AG08396 (cell line): ENCODE measurements at regions not wholly inside any gene's neighbourhood (a gene's known extent, or its start where the extent isn't known, plus 50 kb on each side); places are given as distances from the start of the nearest gene placed in this dataset.
"Not testable (repeated sequence)": the region's sequence is repeated elsewhere in the genome, so short reads cannot be mapped to it uniquely, and the experiment has no call there.

Experiments used
- DNase-seq: peaks from one replicate; pipeline ENCODE4 v3.0.0; 2012; ENCODE audit warnings: low spot score, mixed read lengths

DNA sequence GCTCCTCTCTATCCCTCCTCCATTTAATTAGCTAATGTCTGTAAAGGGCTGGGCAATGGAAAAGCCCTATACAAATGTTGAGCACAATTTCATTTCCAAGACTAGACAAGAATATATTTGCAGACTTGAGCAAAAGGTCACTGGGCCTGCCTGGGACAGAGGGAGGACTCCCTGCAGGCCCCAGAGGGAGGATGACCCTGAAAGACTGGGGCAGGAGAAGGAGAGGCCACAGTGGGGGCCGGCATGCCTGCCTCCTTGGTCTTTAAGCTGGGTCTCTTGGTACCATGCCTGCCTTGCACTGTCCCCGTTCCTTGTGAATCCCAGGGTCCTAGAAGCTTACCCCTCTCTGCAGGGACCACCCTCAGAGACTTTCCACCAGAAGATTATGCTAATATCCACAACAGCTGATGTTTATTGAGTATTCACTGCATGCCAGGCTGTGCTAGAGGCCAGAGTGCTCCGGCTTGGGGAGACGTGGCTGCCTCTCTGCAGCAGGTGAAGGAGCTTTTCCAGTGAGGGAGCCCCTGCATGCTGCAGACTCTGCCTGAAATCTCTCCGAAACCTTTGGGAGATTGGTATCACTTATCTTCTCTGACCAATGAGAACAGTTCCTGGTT, 72.7 kb upstream of the HSPA9 start:
- no peak for DNase-seq

DNA sequence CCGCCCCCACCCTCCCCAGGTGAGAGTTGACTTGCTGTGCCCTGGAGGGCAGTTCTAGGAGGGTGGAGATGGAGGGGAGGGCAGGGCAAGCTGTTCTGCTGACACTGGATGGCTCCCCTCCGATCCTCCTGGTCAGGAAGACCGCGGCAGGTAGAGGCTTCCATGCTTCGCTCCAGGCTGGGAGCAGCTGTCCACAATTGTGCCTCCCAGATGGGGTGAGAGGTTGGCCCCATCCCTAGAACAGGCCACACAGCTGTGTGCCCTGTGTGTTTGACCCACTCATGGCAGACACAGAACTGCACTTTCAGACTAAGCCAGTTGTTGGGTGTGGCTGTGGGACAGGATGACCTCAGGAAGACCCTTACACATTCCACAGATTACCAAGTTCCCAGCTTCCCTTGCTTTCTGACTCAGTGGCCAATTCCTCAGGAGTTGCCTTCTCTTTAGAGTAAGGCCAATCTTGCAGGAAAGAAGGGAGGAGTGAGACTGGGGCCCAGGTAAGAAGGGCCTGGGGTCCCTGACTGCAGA, 72.1 kb upstream of the HSPA9 start:
- no peak for DNase-seq

DNA sequence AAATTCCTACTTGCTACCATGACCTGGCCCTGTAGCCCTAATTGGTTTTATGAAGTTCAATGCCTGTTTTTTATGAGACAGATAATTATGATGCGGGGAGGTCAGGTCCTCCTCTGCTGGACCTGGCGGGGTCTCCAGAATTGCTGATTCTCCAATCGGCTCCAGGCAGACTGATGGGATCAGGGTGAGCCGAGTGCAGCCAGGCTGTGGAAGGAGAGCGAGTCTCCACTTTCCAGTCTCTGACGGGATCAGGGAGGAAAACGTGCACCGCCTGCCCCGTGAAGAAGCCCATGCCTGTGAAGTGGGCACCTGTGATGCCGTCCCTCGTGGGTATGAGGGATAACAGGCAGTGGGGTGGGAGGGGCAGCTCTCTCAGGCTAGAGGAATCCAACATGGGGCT, 71.5 kb upstream of the HSPA9 start:
- no peak for DNase-seq

DNA sequence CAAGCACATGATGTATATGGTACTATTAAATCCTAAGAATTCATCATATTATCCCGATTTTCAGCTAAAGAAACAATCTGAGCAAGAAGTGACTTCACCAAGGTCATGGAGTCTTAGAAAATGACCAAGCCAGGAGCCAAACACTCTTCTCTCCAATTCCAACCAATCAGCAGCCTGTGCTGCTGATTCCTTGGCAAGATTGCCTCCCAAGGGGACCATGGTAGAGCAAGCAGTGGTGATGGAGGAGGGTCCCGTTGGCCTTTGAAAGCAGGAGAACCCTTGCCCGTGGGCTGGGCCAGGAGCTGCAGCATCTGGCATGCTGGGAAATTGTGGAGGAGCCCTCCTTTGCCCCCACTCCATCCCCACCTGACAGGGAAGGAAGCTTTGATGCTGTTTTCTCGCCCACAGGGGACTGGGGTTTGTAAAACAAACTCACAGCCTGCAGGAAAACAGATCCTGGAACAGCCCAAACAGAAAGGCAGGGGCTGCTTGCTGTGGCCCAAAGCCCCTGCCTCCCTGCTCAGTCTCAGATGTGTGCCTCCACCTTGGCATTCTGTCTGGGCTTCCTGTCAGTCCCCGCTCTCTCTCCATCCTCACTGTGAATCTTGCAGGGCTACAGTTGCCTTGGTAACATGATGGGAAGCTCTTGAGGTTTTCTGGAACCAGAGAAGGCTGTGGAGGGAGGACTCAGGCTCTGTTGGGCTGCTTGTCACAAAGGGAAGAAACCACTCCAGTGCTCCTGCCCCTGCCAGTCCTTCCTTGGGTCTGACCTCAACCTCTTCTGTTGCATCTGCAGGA, 70.8 kb upstream of the HSPA9 start:
- no peak for DNase-seq

DNA sequence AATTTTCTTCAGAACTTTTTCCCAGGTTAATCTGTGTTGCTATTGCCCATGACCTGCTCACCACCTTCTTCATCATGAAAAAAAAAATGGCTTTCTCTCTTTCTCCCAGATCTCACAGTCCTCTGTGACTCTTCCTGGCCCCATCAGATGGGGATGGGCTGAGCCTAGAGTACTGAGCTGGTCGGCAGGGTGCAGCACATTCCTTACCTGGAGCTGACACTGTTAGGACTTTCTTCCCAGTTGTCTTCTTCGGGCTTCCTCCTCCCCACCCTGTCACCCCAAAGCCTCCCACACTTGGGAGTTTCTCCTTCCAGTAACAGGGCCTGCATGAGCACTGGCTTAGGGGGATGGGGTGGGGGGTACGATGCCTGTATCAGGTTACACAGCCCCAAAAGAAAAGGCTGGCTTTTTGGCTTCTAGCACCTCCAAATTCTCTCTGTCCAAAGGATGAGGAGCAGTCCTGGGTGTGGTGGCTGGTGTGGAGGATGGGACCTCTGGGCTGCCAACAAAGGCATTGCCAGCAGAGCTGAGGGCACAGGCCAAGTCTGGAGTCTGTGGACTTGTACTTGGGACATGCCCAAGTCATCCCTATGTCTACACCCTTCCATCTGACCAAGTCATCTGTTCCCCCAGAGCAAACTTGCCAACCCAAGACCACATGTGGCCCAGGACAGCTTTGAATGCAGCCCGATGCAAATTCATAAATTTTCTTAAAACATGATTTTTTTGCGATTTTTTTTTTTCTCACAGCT, 68.0 kb upstream of the HSPA9 start:
- DNase-seq = no peak

DNA sequence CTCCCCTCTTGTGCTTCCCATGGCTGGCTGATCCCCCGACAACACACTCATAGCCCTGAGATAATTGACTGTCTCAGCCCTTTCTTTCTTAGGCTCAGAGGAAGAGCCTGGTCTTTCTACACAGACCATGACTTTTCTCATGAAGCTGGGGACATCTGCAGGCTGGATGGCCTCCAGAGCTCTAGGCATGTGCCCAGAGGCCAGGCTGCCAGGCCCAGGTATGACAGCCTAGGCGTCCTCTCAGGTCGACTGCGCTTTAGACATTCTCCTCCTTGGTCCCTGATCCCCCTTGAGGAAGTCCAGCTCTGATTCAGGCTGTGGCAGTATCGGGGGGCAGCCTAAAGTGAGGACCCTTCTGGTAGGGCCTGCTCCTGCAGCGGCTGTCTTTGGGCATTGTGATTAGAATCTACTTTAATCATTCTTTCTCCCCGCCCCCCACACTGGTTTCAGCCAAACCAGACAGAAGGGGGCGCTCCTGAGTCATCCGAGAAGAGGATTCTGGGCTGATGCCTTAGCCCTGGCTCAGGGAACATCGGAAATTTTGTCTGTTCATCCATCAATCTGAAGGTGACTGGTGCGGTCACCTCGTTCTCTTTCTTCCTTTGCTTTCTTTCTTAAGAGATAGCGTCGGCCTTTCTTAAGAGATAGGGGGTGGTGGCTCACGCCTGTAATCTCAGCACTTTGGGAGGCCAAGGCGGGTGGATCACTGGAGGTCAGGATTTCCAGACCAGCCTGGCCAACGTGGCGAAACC, 66.5 kb upstream of the HSPA9 start:
- peak; percentile 70 for DNase-seq

DNA sequence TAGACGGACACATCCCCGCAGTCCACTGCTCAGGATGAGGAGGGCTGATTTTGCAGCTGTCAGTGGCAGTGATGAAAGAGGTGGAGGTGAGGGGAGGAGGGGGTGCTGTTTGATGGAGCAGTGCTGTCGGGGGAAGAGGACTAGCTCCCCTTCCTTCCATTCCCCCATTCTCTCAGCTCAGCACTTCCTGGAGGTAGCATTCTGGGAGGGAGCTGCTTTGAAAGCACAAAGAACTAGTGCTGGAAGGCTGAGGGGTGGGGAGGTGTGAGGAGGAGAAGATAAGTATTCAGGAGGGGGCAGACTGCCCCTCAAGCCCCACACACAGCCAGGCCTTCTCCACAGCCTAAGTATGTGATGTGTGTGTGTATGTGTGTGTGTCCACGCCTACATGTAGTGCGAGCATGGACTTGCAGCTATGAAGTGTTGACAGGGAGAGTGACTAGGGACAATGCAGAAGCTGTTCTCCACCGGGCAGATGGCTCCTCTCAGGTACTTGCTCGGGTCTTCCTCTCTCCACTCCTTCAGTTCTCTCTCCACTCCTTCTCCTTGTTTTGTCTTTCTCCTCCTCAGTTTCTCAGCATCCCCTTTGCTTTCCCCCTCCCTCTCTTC, 65.5 kb upstream of the HSPA9 start:
- DNase-seq = no peak

DNA sequence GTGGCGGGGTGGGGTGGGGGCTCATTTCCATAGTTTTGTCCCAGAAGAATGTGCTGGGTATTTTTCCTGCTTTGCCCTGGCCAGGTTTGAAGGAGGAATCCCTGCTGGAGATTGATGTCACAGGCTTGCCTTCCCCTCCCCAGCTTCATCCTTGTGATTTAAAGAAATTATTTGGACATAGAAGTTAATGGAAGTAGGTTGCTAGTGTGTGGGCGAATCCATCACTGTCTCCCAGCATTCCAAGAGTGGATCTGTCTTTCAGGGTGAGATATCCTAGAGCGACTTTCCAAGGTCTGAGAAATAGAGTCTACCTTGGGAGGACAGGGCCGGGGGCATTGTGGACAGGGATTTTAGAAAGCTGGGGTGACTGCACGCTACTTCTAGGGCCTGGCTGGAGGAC, 64.9 kb upstream of the HSPA9 start:
- no peak for DNase-seq

DNA sequence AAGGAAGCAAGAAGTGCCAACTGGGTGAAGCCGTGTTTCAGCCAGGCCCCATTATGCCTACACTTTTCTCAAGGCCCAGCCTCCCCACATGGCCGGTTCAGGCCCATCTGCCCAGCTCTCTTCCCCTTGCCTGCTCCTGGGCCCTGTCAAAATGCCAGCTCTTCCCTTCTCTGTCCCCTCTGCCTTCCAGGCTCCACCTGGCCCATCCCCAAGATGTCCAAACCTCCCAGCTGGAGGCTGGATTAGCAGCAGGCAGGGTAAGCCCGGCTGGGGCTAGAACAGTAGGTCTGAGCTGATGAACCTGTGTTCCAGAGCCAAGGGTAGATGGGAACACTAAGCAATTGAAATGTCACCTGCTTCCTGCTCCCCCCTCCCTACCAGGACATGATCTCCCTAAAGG, 64.1 kb upstream of the HSPA9 start:
- DNase-seq = no peak

DNA sequence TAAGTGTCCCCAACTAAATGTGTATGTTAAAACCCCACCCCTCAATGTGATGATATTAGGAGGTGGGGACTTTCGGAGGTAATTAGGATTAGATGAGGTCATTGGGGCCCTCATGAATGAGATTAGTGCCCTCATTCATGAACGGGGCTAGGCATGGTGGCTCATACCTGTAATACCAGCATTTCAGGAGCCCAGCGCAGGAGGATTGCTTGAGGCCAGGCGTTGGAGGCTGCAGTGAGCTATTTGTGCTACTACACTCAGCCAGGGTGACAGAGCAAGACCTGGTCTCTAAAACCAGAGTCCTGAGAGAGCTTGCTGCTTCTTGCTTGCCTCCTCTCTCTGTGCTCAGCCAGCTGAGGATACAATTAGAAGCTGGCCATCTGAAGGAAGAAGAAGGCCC, 62.1 kb upstream of the HSPA9 start:
- DNase-seq = no peak

DNA sequence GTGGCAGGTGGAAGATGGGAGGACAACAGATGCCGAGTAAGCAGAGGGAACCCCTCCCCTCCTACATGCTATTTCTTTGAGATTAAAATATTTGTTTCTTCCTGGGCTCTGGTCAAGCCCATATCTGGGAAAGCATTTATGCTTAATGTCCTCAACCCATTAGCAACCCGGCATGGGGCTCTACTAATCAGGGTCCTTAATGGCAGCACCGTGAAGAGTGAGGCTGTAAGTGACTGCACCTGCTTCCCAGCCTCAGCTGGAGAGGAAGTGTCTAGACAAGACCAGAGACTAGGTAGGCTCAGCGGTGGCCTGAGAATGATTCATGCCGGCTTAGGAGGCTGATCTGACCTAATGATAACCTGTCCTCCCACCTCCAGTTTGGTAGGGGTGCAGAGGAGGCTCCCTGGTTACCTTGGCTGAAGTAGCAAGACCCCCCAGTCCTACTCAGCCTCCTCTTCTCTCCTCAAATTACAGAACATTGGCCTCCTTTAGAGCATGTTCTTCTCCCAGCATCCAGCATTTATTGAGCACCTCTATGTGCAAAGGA, 61.3 kb upstream of the HSPA9 start:
- no peak for DNase-seq

DNA sequence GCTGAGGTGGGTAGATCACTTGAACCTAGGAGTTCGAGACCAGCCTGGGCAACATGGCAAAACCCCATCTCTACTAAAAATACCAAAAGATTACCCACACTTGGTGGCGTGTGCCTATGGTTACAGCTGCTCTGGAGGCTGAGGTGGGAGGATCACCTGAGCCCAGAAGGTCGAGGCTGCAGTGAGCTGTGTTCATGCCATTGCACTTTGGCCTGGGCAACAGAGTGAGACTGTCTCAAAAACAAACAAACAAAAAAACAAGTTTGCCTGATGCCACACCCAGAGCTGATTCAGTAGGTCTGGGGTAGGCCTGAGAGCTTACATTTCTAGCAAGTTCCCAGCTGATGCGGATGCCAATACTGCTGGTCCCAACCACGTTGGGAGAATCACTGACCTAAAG, 60.5 kb upstream of the HSPA9 start:
- DNase-seq = no peak

DNA sequence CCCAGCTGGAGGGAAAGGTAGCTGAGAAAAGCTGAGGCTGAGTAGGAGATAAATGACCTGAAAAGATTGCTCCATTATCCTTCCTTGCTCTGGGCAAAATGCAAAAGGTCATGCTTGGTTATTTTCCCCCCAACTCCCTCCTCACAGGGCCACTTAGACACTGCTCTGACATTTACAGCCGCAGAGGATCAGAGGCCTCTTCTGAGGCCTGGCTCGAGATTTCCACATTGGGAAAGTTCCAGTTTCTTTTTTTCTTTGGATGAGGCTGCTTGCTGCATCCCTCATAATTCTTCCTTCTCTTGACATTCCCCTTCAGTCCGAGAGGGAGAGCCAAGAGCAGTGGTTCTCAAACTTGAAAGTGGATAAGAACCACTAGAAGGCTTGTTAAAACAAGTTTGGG, 60.1 kb upstream of the HSPA9 start:
- no peak for DNase-seq

DNA sequence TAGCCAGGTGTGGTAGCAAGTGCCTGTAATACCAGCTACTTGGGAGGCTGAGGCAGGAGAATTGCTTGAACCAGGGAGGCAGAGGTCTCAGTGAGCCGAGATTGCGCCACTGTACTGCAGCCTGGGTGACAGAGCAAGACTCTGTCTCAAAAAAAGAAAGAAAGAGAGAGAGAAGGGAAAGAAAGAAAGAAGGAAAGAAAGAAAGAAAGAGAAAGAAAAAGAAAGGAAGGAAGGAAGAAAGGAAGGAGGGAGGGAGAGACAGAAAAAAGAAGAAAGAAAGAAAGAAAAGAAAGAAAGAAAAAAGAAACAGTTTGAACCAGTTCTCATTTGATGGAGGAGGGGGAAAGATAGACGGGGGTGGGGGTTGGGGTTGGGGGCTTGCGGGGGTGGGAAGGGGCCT, 59.6 kb upstream of the HSPA9 start:
- DNase-seq = not testable (repeated sequence)

DNA sequence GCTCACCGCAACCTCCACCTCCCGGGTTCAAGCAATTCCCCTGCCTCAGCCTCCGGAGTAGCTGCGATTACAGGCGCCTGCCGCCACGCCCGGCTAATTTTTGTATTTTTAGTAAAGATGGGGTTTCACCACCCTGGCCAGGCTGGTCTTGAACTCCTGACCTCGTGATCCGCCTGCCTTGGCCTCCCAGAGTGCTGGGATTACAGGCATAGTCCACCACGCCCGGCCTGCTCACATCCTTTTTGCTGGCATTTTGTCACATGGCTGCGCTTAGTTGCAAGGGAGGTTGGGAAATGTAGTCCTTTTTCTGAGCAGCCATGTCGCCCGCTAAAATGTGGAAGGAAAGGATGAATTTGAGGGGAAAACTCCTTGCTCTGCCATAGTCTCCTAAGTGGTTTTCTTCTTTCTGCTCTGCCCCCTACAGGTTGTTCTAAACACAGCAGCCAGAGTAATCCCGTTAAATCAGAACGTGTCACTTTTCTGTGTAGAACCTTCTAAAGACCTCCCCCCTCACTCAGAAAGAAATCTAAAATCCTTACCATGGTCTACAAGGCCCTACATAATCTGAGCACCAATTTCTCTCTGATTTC, 57.8 kb upstream of the HSPA9 start:
- peak; percentile 56 for DNase-seq

DNA sequence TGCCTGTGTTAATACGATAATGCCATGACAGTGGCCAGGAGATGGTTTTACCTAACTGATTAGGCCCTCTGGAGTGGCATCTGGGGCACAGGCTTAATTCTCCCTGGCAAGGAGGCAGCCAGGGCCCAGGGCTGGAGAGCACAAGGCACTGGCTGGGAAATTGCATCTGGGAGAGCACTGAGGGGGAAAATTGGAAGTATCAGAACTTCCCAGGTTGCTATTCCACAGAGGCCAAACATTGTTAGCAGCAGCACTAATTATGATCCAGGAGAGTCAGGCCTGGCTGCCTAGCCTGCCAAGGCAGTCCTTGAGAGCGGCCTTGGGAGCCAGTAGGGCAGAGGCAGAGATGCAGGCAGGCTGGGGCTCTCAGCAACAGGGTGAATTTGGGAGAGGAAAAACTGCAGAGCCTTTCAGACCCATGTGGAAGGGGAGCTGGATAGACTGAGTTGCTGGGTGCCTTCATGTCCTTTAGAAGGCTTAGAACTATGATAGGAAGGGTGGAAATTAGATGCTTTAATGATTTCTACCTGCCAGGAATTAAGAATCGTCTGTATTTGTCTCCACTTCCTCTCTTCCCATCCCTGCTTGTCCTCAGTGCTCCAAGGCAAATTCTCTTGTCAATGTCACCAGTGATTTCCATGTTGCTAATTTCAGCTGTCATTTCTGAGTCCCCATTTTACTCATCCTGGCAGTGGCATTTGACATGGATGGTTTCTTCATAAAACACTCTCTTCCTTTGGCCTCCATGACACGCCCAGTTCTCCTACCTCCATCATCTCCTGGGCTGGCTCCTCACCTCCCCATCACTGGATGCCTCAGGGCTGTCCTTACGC, 56.1 kb upstream of the HSPA9 start:
- no peak for DNase-seq

DNA sequence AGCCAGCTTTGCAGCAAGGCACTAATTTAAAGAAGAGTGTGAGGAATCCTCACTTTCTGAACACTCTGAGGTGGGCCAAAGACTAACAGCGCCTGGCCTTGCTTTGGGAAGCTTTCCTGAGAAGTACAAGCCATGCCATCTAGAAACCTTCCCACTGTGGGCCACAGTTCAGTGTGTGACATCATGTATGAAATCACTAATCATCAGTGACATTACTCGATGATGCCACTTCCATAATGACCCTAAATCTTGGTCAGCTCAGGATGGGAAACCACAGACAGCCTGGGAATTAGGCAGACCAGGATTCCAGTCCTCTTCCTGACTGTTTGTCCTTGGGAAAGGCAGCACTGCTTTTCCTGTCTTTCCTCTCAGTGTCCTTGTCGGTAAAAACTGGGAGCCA, 54.2 kb upstream of the HSPA9 start:
- no peak for DNase-seq

DNA sequence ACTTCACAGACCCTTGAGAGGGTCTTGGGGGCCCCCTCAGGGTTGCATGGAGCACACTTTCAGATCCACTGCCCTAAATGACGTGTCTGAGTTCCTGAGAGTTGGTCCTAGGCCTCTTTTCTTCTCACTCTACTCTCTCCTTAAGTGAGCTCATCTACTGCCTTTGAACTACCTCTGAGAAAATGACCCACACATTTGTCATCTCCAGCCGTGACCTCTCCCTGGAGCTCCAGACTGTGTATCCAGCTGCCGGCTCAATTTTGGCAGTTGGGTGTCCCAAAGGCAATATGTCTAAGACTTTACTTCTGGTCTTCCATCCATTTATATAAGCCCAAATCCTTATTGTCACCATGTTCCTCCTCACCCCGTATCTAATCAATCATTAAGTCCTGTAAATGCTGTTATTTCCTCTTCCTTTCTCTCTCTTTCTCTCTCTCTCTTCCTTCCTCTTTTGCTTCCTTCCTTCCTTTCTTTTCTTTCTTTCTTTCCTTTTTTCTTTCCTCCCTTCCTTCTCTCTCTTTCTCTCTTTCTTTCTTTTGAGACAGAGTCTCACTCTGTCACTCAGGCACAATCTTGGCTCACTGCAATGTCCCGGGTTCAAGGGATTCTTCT, 51.2 kb upstream of the HSPA9 start:
- DNase-seq = no peak

DNA sequence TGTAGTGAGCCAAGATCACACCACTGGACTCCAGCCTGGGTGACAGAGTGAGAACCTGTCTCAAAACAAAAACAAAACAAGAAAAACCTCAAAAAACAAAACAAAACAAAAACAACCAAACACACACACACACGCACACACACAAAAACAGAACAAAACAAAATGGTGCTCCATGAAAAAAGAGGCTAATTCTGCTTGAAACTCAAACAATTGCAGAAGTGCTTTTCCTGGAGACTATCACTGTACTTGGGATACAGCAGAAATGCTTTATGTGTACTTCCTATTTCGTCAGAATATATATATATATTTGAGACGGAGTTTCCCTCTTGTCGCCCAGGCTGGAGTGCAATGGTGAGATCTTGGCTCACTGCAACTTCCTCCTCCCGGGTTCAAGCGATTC, 49.9 kb upstream of the HSPA9 start:
- no peak for DNase-seq
